GM23338 (cell line): ENCODE measurements at regions not wholly inside any gene's neighbourhood (a gene's known extent, or its start where the extent isn't known, plus 50 kb on each side); places are given as distances from the start of the nearest gene placed in this dataset.

ENCODE experiments used
- CREB1 ChIP-seq: fragments of 250-450 bp; sonication (Bioruptor Pico); IDR thresholded peaks from 2 replicates; pipeline ENCODE4 v1.5.0; 2020; ENCODE audit warnings: low read depth, mild to moderate bottlenecking, moderate library complexity
- CTCF ChIP-seq, 2 experiments: fragments of 200-600 bp in 1 of 2; sonication (generic) in 1 of 2; conservative IDR thresholded peaks; 2 replicates each; pipeline versions ENCODE4 v1.5.1 to v1.6.1; 2016 to 2017; ENCODE audit warnings: antibody characterized with exemption in 2 of 2, low read depth in 2 of 2, mild to moderate bottlenecking in 2 of 2, moderate library complexity in 1 of 2
- EZH2 ChIP-seq: fragments of 200-600 bp; sonication (generic); IDR thresholded peaks from one replicate; pipeline ENCODE4 v1.8.0; 2017; ENCODE audit warnings: antibody characterized with exemption, mild to moderate bottlenecking, low read depth; ENCODE audit not compliant: unreplicated experiment
- EZH2phosphoT487 ChIP-seq: fragments of 200-600 bp; sonication (generic); IDR thresholded peaks from one replicate; pipeline ENCODE4 v1.8.1; 2018; ENCODE audit warnings: antibody characterized with exemption; ENCODE audit not compliant: unreplicated experiment
- POLR2AphosphoS5 ChIP-seq: IDR thresholded peaks from 2 replicates; pipeline ENCODE4 v1.6.1; 2016; ENCODE audit warnings: antibody characterized with exemption, low read depth
- REST ChIP-seq: IDR thresholded peaks from one replicate; pipeline ENCODE4 v1.6.1; 2018; ENCODE audit warnings: antibody characterized with exemption; ENCODE audit not compliant: unreplicated experiment
- ZNF462 ChIP-seq: fragments of 250-450 bp; sonication (Bioruptor Pico); IDR thresholded peaks from 2 replicates; pipeline ENCODE4 v1.5.0; 2020; ENCODE audit warnings: mild to moderate bottlenecking, moderate library complexity

GRCh38 chr3:55235416-55235815, 251.7 kb downstream of the WNT5A start:
- TF ChIP-seq EZH2phosphoT487 (no peak), ZNF462 (CRISPR knock-in tag) (no peak), POLR2AphosphoS5 (no peak), CTCF (conservative IDR thresholded peaks at IDR 0.05; ENCODE audit: low read depth in 2 of 2) (no peak), REST (no peak), CREB1 (CRISPR knock-in tag) (no peak), EZH2 (no peak)
